Adrenal gland (tissue), 5 donors: ENCODE measurements at regions not wholly inside any gene's neighbourhood (a gene's known extent, or its start where the extent isn't known, plus 50 kb on each side); places are given as distances from the start of the nearest gene placed in this dataset.

Experiments used
- POLR2A ChIP-seq, 2 donors: fragments of 450-650 bp; IDR thresholded peaks; one replicate each; pipeline ENCODE4 v1.6.1; 2017; ENCODE audit warnings: antibody characterized with exemption in 2 of 2, mild to moderate bottlenecking in 2 of 2, moderate library complexity in 1 of 2
- TF ChIP-seq, protein P1 (sequence below), 6 experiments: fragments of 450-650 bp in 4 of 6; fragments of 200-600 bp in 2 of 6; sonication (generic) in 1 of 6; IDR thresholded peaks; 1 replicate in 5 of 6; 2 replicates in 1 of 6; pipeline versions ENCODE4 v1.5.1 to v1.8.0; 2016 to 2021; ENCODE audit warnings: antibody characterized with exemption in 6 of 6, mild to moderate bottlenecking in 2 of 6, moderate library complexity in 1 of 6
- donor health status: DM: no; HTN: no; CAD: no.

GRCh38 chr11:27188696-27189095, 148.1 kb downstream of the BBOX1 start:
- TF ChIP-seq, protein P1, sequence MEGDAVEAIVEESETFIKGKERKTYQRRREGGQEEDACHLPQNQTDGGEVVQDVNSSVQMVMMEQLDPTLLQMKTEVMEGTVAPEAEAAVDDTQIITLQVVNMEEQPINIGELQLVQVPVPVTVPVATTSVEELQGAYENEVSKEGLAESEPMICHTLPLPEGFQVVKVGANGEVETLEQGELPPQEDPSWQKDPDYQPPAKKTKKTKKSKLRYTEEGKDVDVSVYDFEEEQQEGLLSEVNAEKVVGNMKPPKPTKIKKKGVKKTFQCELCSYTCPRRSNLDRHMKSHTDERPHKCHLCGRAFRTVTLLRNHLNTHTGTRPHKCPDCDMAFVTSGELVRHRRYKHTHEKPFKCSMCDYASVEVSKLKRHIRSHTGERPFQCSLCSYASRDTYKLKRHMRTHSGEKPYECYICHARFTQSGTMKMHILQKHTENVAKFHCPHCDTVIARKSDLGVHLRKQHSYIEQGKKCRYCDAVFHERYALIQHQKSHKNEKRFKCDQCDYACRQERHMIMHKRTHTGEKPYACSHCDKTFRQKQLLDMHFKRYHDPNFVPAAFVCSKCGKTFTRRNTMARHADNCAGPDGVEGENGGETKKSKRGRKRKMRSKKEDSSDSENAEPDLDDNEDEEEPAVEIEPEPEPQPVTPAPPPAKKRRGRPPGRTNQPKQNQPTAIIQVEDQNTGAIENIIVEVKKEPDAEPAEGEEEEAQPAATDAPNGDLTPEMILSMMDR (IDR thresholded peaks at IDR 0.05): no peak
- peak in 1 of 2 donors; percentile 28 for TF ChIP-seq POLR2A (IDR thresholded peaks at IDR 0.05)
